Kidney epithelial cell (primary cell): ENCODE measurements at regions not wholly inside any gene's neighbourhood (a gene's known extent, or its start where the extent isn't known, plus 50 kb on each side); places are given as distances from the start of the nearest gene placed in this dataset.

ENCODE experiments used
- DNase-seq: peaks from one replicate; pipeline ENCODE4 v3.0.0-alpha.2; 2010; ENCODE audit warnings: low read depth
- H3K27me3 ChIP-seq: 2 replicates; pipeline ENCODE4 v1.6.0; 2011; ENCODE audit warnings: low read length; ENCODE audit not compliant: control insufficient read depth, insufficient read depth
- H3K36me3 ChIP-seq: 2 replicates; pipeline ENCODE4 v1.5.1; 2011; ENCODE audit warnings: low read length; ENCODE audit not compliant: control insufficient read depth, insufficient read depth
- H3K4me3 ChIP-seq: 2 replicates; pipeline ENCODE4 v1.5.1; 2011; ENCODE audit warnings: low read depth, mild to moderate bottlenecking, control low read depth, low read length
- CTCF ChIP-seq: IDR thresholded peaks from 2 replicates; pipeline ENCODE4 v1.5.1; 2011; ENCODE audit warnings: mild to moderate bottlenecking, moderate library complexity, low read length, control low read depth, inconsistent platforms; ENCODE audit not compliant: insufficient read depth, poor library complexity, severe bottlenecking

GRCh38 chr18:53657257-53657656, 567.2 kb downstream of the MBD2 start:
- DNase-seq, result no peak
- no peaks in the 10 kb centered on the region for H3K36me3 ChIP-seq
- no peaks in the 10 kb centered on the region for H3K27me3 ChIP-seq
- no peak overlapping the region for H3K4me3 ChIP-seq
- no peak for TF ChIP-seq CTCF

- DNase-seq, result no peak
- Histone ChIP-seq H3K27me3 (no peaks in the 10 kb centered on the region), H3K4me3 (no peak overlapping the region), H3K36me3 (no peaks in the 10 kb centered on the region)
- no peak for TF ChIP-seq CTCF
Observed at GRCh38 chr18:53649621-53650020, 574.8 kb downstream of the MBD2 start.

DNA sequence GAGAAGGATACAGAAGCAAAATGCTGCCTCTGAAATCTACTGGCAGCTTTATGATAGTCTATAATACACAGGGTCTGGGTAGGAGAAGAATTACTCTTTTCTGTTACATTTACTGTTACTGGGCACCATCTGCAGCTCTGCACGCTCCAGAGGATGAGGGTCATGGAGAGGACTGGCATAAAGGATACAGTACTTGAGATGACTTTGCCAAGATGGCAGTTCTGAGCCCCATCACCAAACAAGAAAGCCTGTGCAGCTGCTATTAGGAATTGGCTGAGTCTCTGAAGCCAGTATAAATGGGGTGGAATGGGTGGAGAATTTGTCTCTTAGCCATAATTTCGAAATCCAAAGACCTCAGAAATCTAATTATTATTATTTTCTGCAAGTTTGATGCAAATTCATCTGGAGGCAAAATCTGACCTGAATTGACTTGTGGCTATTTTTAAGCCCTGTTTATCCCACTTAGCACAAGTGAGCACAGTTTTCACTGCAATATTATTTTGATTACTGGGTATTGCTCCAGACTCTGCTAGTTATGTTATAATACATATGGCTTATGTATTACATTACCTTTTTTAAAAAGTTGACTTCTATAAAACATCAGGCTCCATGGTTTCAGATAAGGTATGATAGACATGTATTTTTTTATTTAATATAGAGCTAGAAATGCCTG, 579.5 kb downstream of the MBD2 start:
- TF ChIP-seq CTCF, result no peak
- Histone ChIP-seq H3K27me3 (no peaks in the 10 kb centered on the region), H3K36me3 (no peaks in the 10 kb centered on the region), H3K4me3 (no peak overlapping the region)
- DNase-seq, result no peak

- DNase-seq, result no peak
- Histone ChIP-seq H3K27me3 (no peaks in the 10 kb centered on the region), H3K36me3 (no peaks in the 10 kb centered on the region), H3K4me3 (no peak overlapping the region)
- TF ChIP-seq CTCF, result no peak
Observed at GRCh38 chr18:53639687-53640086, 584.8 kb downstream of the MBD2 start.

DNA sequence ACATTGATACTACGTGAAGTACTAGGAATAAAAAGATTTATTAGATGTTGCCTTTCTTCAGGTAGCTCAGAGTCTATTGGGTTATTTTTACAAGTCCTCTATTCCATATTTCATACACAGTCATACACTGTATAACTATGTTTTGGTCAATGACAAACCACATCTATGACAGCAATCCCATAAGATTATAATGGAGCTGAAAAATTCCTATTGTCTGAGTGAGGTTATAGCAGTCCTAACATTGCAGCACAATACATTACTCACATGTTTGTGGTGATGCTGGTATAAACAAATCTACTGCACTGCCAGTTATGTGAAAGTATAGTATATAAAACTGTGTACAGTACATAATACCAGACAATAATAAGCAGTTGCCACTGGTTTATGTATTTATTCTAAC, 595.1 kb downstream of the MBD2 start:
- Histone ChIP-seq H3K36me3 (no peaks in the 10 kb centered on the region), H3K27me3 (no peaks in the 10 kb centered on the region), H3K4me3 (no peak overlapping the region)
- DNase-seq, result no peak
- TF ChIP-seq CTCF, result no peak

- Histone ChIP-seq H3K27me3 (no peaks in the 10 kb centered on the region), H3K4me3 (no peak overlapping the region), H3K36me3 (no peaks in the 10 kb centered on the region)
- no peak for TF ChIP-seq CTCF
- no peak for DNase-seq
Observed at GRCh38 chr18:53625997-53626599, 598.4 kb downstream of the MBD2 start.
